Trophoblast cell (in vitro differentiated cells and primary cell): ENCODE measurements at regions not wholly inside any gene's neighbourhood (a gene's known extent, or its start where the extent isn't known, plus 50 kb on each side); places are given as distances from the start of the nearest gene placed in this dataset.
A peak's percentile ranks its signal among the peaks of the same experiment; 100 is the strongest.

Source experiments
- DNase-seq, 2 donors: peaks; one replicate each; pipeline ENCODE4 v3.0.0-alpha.2; 2016
- H2AFZ ChIP-seq: 2 replicates; pipeline ENCODE4 v1.6.1; 2013; ENCODE audit warnings: low read length, moderate library complexity, mild to moderate bottlenecking; ENCODE audit not compliant: insufficient read depth, poor library complexity
- H2AK5ac ChIP-seq: 2 replicates; pipeline ENCODE4 v1.6.1; 2013; ENCODE audit warnings: mild to moderate bottlenecking, low read length
- H2BK120ac ChIP-seq: 2 replicates; pipeline ENCODE4 v1.6.1; 2013; ENCODE audit warnings: low read length, mild to moderate bottlenecking, moderate library complexity; ENCODE audit not compliant: insufficient read depth, poor library complexity
- H2BK12ac ChIP-seq: 2 replicates; pipeline ENCODE4 v1.6.1; 2013; ENCODE audit warnings: mild to moderate bottlenecking, low read length, moderate library complexity
- H2BK5ac ChIP-seq: 2 replicates; pipeline ENCODE4 v1.6.1; 2013; ENCODE audit warnings: low read length, low read depth, moderate library complexity, mild to moderate bottlenecking; ENCODE audit not compliant: poor library complexity
- H3K14ac ChIP-seq: 2 replicates; pipeline ENCODE4 v1.6.1; 2013; ENCODE audit warnings: mild to moderate bottlenecking, low read length
- H3K18ac ChIP-seq: 2 replicates; pipeline ENCODE4 v1.6.1; 2013; ENCODE audit warnings: mild to moderate bottlenecking, low read length
- H3K23ac ChIP-seq: 2 replicates; pipeline ENCODE4 v1.6.1; 2013; ENCODE audit warnings: low read length
- H3K27ac ChIP-seq: 2 replicates; pipeline ENCODE4 v1.5.1; 2013; ENCODE audit warnings: low read depth, mild to moderate bottlenecking, inconsistent platforms, low read length, moderate library complexity
- H3K27me3 ChIP-seq: 2 replicates; pipeline ENCODE4 v1.6.1; 2013; ENCODE audit warnings: inconsistent platforms, mild to moderate bottlenecking, low read length, moderate library complexity; ENCODE audit not compliant: insufficient read depth
- H3K36me3 ChIP-seq, 2 experiments: 1 replicate in 1 of 2; 2 replicates in 1 of 2; pipeline ENCODE4 v1.6.1; 2013; ENCODE audit warnings: low read length in 2 of 2, mild to moderate bottlenecking in 2 of 2, moderate library complexity in 1 of 2; ENCODE audit not compliant: insufficient read depth in 2 of 2, control insufficient read depth in 1 of 2
- H3K4ac ChIP-seq: 2 replicates; pipeline ENCODE4 v1.6.1; 2013; ENCODE audit warnings: low read depth, mild to moderate bottlenecking, low read length, moderate library complexity
- H3K4me1 ChIP-seq, 2 experiments: 1 replicate in 1 of 2; 2 replicates in 1 of 2; pipeline ENCODE4 v1.6.1; 2013; ENCODE audit warnings: low read length in 2 of 2, mild to moderate bottlenecking in 2 of 2, moderate library complexity in 1 of 2; ENCODE audit not compliant: insufficient read depth in 2 of 2, control insufficient read depth in 1 of 2
- H3K4me2 ChIP-seq: 2 replicates; pipeline ENCODE4 v1.6.1; 2013; ENCODE audit warnings: inconsistent platforms, mild to moderate bottlenecking, low read length, moderate library complexity
- H3K4me3 ChIP-seq: 2 replicates; pipeline ENCODE4 v1.5.1; 2013; ENCODE audit warnings: mild to moderate bottlenecking, low read depth, low read length, inconsistent platforms
- H3K79me1 ChIP-seq: one replicate; pipeline ENCODE4 v1.6.1; 2013; ENCODE audit warnings: low read length
- H3K79me2 ChIP-seq: 2 replicates; pipeline ENCODE4 v1.6.1; 2013; ENCODE audit warnings: low read length, mild to moderate bottlenecking; ENCODE audit not compliant: control insufficient read depth, insufficient read depth, poor library complexity
- H3K9ac ChIP-seq: 2 replicates; pipeline ENCODE4 v1.6.1; 2013; ENCODE audit warnings: mild to moderate bottlenecking, low read length
- H3K9me3 ChIP-seq: 2 replicates; pipeline ENCODE4 v1.6.1; 2013; ENCODE audit warnings: low read depth, mild to moderate bottlenecking, control low read depth, inconsistent platforms, low read length; ENCODE audit not compliant: insufficient read depth
- H4K12ac ChIP-seq: 2 replicates; pipeline ENCODE4 v1.6.1; 2013; ENCODE audit warnings: low read depth, mild to moderate bottlenecking, low read length, moderate library complexity
- H4K8ac ChIP-seq: 2 replicates; pipeline ENCODE4 v1.6.1; 2013; ENCODE audit warnings: low read depth, mild to moderate bottlenecking, low read length, moderate library complexity
- H4K91ac ChIP-seq: one replicate; pipeline ENCODE4 v1.6.1; 2013; ENCODE audit warnings: low read depth, mild to moderate bottlenecking, low read length, moderate library complexity
- WGBS: extraction: QIAGEN DNeasy Blood & Tissue Kit; methylation state at CpG from one replicate; pipeline ENCODE4 v1.1.7; 2013; ENCODE audit warnings: missing lambda C conversion rate; ENCODE audit not compliant: insufficient read length, insufficient coverage; ENCODE audit errors: extremely low coverage; 5-methylcytosine and 5-hydroxymethylcytosine counted together

- Histone ChIP-seq H3K27me3 (no peaks in the 10 kb centered on the region), H3K9ac (no peak overlapping the region), H2BK120ac (no peak overlapping the region), H3K14ac (no peak overlapping the region), H3K4me1 (no peaks in the 10 kb centered on the region), H3K79me1 (no peaks in the 10 kb centered on the region), H3K27ac (no peak overlapping the region), H2BK5ac (no peak overlapping the region), H3K4me2 (no peak overlapping the region), H4K8ac (no peak overlapping the region), H2AFZ (no peak overlapping the region), H3K9me3 (no peaks in the 10 kb centered on the region), H3K36me3 (no peaks in the 10 kb centered on the region), H2BK12ac (no peak overlapping the region), H3K4ac (no peak overlapping the region), H3K18ac (no peak overlapping the region), H3K23ac (no peak overlapping the region), H4K91ac (no peak overlapping the region), H3K4me3 (no peak overlapping the region), H2AK5ac (no peak overlapping the region), H3K79me2 (no peaks in the 10 kb centered on the region), H4K12ac (no peak overlapping the region)
- DNase-seq: no peak
- WGBS: no CpG with 5 or more reads among the region's 10 CpGs
These were observed 154.8 kb upstream of the CDH5 start for GRCh38 chr16:66211651-66212050.

GRCh38 chr16:66207883-66208265 lies 158.6 kb upstream of the CDH5 start:
- no peak overlapping the region for H2BK120ac ChIP-seq
- H3K4me2 ChIP-seq: no peak overlapping the region
- no peak overlapping the region for H4K12ac ChIP-seq
- H3K36me3 ChIP-seq: no peaks in the 10 kb centered on the region
- H3K79me2 ChIP-seq: no peaks in the 10 kb centered on the region
- H4K91ac ChIP-seq: no peak overlapping the region
- no peak overlapping the region for H3K9ac ChIP-seq
- no peak overlapping the region for H3K23ac ChIP-seq
- no peak overlapping the region for H2AK5ac ChIP-seq
- H3K4ac ChIP-seq: no peak overlapping the region
- H3K4me3 ChIP-seq: no peak overlapping the region
- H3K27me3 ChIP-seq: no peaks in the 10 kb centered on the region
- WGBS: no CpG with 5 or more reads among the region's 5 CpGs
- no peak overlapping the region for H3K27ac ChIP-seq
- no peak overlapping the region for H3K14ac ChIP-seq
- no peak overlapping the region for H2BK12ac ChIP-seq
- H3K9me3 ChIP-seq: no peaks in the 10 kb centered on the region
- H3K18ac ChIP-seq: no peak overlapping the region
- H4K8ac ChIP-seq: no peak overlapping the region
- no peaks in the 10 kb centered on the region for H3K79me1 ChIP-seq
- H3K4me1 ChIP-seq: no peaks in the 10 kb centered on the region
- DNase-seq: peak; percentile 9 to 40
- no peak overlapping the region for H2AFZ ChIP-seq
- H2BK5ac ChIP-seq: no peak overlapping the region

DNA sequence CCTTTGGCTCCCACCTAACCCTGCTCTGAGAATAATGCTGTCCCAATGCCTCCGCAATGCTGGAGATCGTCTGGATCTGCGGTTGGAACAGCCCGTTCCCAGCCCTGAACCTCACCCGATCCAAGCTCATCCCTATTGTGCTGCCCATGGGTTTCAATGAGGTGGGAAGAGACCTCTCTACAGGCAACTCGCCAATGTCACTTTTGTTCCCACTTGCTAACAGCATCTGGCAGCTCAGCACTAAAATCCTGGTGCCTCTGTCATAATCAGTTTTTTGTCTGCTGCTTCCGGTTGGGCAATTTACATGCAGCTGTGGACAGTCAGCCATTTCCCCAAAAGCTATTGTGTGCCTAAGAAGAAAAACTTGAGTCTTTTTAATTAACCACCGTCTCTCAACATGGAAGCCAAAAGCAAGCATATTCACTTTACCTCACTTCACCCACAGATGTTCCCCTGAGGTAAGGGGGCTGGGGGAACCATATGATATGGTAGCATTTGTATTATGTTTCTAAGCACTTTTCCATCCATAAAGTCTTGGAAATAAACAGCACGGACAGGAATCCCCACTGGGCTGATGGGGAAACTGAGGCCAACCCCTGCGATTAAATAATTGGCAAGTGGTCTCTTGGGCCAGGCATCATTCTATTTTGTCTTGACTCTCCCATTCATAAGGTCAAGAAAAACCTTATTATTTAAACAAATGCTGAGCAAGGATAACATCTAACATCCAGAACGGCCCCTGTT lies 159.2 kb upstream of the CDH5 start:
- peak in 1 of 2 donors; percentile 3 for DNase-seq
- H3K36me3 ChIP-seq: no peaks in the 10 kb centered on the region
- H3K9ac ChIP-seq: peak overlapping the region; percentile 19
- H3K27me3 ChIP-seq: no peaks in the 10 kb centered on the region
- H3K14ac ChIP-seq: no peak overlapping the region
- H2BK12ac ChIP-seq: no peak overlapping the region
- no peak overlapping the region for H4K91ac ChIP-seq
- peak overlapping the region; percentile 47 for H3K23ac ChIP-seq
- H3K79me2 ChIP-seq: no peaks in the 10 kb centered on the region
- no peak overlapping the region for H4K12ac ChIP-seq
- no peak overlapping the region for H3K4ac ChIP-seq
- no peak overlapping the region for H2BK5ac ChIP-seq
- no CpG with 5 or more reads among the region's 11 CpGs for WGBS
- no peak overlapping the region for H4K8ac ChIP-seq
- H3K4me3 ChIP-seq: peak overlapping the region; percentile 36
- no peaks in the 10 kb centered on the region for H3K4me1 ChIP-seq
- H3K27ac ChIP-seq: no peak overlapping the region
- no peak overlapping the region for H2AK5ac ChIP-seq
- H2BK120ac ChIP-seq: no peak overlapping the region
- no peak overlapping the region for H3K4me2 ChIP-seq
- H3K79me1 ChIP-seq: no peaks in the 10 kb centered on the region
- no peak overlapping the region for H2AFZ ChIP-seq
- no peak overlapping the region for H3K18ac ChIP-seq
- H3K9me3 ChIP-seq: no peaks in the 10 kb centered on the region

DNA sequence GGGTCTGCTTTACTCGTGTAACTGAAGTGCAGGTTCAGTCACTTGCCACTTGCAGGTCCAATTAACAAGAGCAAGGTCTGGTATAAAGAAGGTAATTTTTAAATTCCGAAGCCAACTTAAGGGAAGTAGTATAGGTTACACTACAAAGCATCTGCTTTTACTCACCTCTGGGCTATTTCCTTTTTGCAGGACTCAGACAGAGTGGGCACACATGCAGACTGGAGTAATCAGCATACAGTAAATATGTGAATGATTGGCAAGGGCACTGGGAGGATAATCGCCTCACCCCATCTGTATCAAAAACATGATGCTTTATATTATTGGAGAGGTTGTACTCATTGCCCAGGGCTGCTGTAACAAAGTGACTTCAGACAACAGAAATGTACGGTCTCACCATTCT lies 160.1 kb upstream of the CDH5 start:
- Histone ChIP-seq H4K12ac (no peak overlapping the region), H3K9me3 (no peaks in the 10 kb centered on the region), H3K4ac (no peak overlapping the region), H3K9ac (no peak overlapping the region), H2AK5ac (no peak overlapping the region), H4K91ac (no peak overlapping the region), H3K14ac (no peak overlapping the region), H3K4me2 (no peak overlapping the region), H3K79me1 (no peaks in the 10 kb centered on the region), H4K8ac (no peak overlapping the region), H3K4me1 (no peaks in the 10 kb centered on the region), H3K36me3 (no peaks in the 10 kb centered on the region), H3K79me2 (no peaks in the 10 kb centered on the region), H3K27ac (no peak overlapping the region), H2AFZ (no peak overlapping the region), H2BK120ac (no peak overlapping the region), H3K27me3 (no peaks in the 10 kb centered on the region), H2BK5ac (no peak overlapping the region), H3K23ac (no peak overlapping the region), H3K18ac (no peak overlapping the region), H2BK12ac (no peak overlapping the region), H3K4me3 (no peak overlapping the region)
- WGBS: no CpG with 5 or more reads among the region's 4 CpGs
- DNase-seq: no peak
